ENCODE measurements at regions not wholly inside any gene's neighbourhood (a gene's known extent, or its start where the extent isn't known, plus 50 kb on each side); places are given as distances from the start of the nearest gene placed in this dataset.

DNA sequence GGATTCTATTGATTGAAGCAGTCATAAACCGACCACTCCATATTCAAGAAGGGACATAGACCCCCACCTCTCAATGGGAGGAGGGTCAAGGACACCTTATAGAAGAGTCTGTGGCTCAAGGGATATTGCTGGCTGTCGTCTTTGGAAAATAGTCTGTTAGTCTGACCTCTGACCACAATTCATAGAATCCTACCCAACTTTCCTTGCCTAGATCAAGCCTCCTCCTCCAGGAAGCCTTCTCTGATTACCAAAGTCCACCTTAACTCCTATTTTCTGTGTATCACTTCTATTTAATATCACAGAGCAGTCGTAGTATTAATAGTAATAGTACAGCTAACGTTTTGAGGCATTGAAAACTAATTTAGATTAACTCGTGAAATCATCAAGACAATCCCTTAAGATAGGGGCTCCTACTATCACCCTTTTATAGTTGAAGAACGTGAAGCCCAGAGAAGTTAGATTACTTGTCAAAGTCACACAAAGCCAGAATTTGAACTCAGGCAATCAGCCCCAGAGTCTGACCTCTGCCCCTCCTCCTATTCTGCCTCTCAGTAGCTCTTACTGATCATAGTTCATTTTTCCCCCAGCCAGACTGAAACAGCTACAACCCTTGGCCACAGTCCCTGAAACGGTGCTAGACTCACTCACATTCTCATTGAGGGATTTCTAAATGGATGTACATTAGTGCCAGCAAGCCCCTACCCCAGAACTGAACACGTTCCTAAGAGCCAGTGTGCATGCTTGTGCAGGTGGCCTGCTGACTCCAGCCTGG is 636.6 kb downstream of the MID1IP1 start:
- Histone ChIP-seq H3K27ac (ENCODE audit: low read length, poor library complexity, severe bottlenecking) (no peak overlapping the region), H3K27me3 (ENCODE audit: control insufficient read depth in 1 of 2, insufficient read depth in 1 of 2, low read length in 2 of 2) (peaks cover 0 to 68% of the 10 kb centered on the region in 2 experiments), H3K4me2 (ENCODE audit: low read length, poor library complexity, severe bottlenecking) (no peak overlapping the region), H4K91ac (ENCODE audit: low read length) (no peak overlapping the region), H3K9ac (ENCODE audit: low read length) (no peak overlapping the region), H2AFZ (ENCODE audit: low read depth, low read length) (no peak overlapping the region), H3K4ac (ENCODE audit: low read depth in 1 of 2, low read length in 2 of 2) (no peak overlapping the region), H3K4me1 (ENCODE audit: control insufficient read depth, insufficient read depth, low read depth, low read length) (no peaks in the 10 kb centered on the region), H3K14ac (ENCODE audit: low read length in 2 of 2) (no peak overlapping the region), H2BK12ac (ENCODE audit: low read length in 2 of 2) (no peak overlapping the region), H2AK5ac (ENCODE audit: low read length, severe bottlenecking) (no peak overlapping the region), H3K4me3 (ENCODE audit: insufficient read depth in 1 of 2, low read depth in 1 of 2, low read length in 2 of 2) (no peak overlapping the region), H3K23ac (ENCODE audit: low read length in 2 of 2) (no peak overlapping the region), H3K36me3 (ENCODE audit: control insufficient read depth in 1 of 2, insufficient read depth in 2 of 2, low read depth in 1 of 2, low read length in 2 of 2) (no peaks in the 10 kb centered on the region), H3K9me3 (ENCODE audit: control insufficient read depth, low read length) (peaks cover 10% of the 10 kb centered on the region), H3K79me1 (replicated peaks; ENCODE audit: low read length, poor library complexity, severe bottlenecking) (no peaks in the 10 kb centered on the region), H2BK15ac (ENCODE audit: low read depth, poor library complexity, severe bottlenecking) (no peak overlapping the region), H3K18ac (ENCODE audit: low read depth in 1 of 2, low read length in 2 of 2) (no peak overlapping the region), H4K8ac (ENCODE audit: low read length) (no peak overlapping the region), H2BK5ac (ENCODE audit: low read depth, low read length, poor library complexity, severe bottlenecking) (no peak overlapping the region), H2BK120ac (ENCODE audit: low read depth, low read length) (no peak overlapping the region)
- 84% methylated on average over 4 of the region's 8 CpGs for WGBS
- DNase-seq, result no peak

DNA sequence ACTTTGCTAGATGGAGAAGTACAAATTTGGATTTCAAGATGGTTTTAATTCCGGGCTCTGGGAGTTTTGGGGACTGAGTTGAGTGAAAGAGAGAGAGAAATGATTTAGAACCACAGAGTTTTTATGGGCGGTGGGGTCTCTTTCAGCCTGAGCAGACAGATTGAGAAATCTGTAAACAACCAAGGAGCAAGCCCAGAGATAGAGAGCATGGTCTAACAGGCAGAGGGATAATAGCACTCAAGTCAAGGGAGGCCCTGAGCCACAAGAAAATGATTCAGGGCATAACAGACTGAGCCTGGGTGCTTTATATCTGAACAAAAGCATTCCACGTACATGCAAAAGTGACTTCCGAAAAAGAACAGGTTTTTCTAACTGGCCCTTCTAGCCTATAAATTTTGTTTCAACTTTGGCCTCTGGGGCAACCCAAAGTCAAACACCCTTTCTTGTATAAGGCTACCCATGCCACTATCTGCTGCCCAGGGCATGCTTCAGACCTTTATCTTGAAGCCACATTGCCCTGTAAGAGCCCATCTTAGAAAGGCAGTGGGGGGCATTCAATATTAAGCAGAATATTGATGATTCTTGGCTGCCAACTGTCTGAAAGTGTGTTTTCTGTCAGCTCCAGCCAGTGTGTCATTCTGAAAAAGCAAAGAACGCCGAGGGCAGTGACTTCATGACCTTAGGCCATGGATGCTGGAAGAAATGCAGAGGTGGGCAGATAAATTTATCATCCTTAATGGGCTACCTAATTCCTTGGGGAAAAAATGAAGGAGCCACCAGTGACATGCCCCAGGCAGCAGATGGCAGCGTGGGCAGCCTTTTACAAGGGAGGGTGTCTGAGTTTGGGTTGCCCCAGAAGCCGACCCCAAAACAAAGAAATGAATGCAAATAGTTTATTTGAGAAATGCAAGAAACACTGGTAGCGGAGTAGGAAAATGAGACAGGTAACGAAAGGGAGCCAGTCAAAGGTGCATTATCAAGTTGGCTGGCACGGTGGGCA is 637.6 kb downstream of the MID1IP1 start:
- no peak overlapping the region for H2BK5ac ChIP-seq (ENCODE audit: low read depth, low read length, poor library complexity, severe bottlenecking)

DNA sequence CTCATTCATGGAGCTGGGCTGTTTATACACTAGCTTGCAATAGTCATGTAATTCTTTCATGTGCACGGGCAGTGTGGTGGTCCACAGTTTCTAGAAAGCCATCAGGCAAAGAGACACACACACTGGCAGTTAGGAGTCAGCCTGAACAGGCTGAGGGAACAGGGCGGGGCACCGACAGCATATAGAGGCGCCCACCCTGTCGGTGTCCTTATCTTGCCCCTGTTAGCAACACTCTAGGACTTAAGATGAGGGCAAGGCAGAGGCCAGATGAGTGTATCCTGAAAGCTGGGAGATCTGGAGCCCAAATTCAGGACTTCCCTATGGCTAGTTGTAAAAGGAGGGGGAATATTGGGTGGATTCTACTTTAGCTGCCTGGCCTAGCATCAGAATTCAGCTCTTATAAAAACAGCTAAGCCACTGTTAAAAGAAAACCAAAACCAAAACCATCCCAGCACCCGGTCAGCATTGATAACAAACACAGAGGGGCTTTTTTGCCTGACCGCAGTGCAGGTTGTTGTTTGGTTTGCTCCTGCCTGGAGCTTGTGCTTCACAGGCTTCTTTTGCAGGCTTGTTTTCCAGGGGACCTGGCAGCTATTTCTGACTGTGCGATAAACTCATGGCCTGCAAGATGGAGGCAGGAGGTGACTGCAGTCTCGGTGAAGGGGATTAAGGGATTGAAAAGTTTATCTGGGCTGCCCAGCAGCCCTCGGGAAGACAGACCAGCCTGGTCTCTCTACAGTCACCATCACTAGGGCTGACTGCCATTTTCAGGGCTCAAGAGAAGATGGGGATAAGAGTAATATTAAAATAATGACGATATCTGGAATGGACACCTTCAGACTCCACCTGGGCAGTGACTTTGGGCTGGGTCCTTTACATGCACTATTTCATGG is 638.9 kb downstream of the MID1IP1 start:
- no peak overlapping the region for H2AFZ ChIP-seq (ENCODE audit: low read depth, low read length)

More for the DNA sequence above, 637.6 kb downstream of the MID1IP1 start:
- H3K27me3 ChIP-seq (ENCODE audit: control insufficient read depth in 1 of 2, insufficient read depth in 1 of 2, low read length in 2 of 2), result peaks cover 0 to 66% of the 10 kb centered on the region in 2 experiments
- no peaks in the 10 kb centered on the region for H3K36me3 ChIP-seq (ENCODE audit: control insufficient read depth in 1 of 2, insufficient read depth in 2 of 2, low read depth in 1 of 2, low read length in 2 of 2)
- H4K91ac ChIP-seq (ENCODE audit: low read length), result no peak overlapping the region
- no peaks in the 10 kb centered on the region for H3K79me1 ChIP-seq (replicated peaks; ENCODE audit: low read length, poor library complexity, severe bottlenecking)
- no peak overlapping the region for H3K4me3 ChIP-seq (ENCODE audit: insufficient read depth in 1 of 2, low read depth in 1 of 2, low read length in 2 of 2)
- no peaks in the 10 kb centered on the region for H3K4me1 ChIP-seq (ENCODE audit: control insufficient read depth, insufficient read depth, low read depth, low read length)
- no peak overlapping the region for H2AFZ ChIP-seq (ENCODE audit: low read depth, low read length)
- H2BK120ac ChIP-seq (ENCODE audit: low read depth, low read length), result no peak overlapping the region
- H2BK15ac ChIP-seq (ENCODE audit: low read depth, poor library complexity, severe bottlenecking), result no peak overlapping the region
- H3K9me3 ChIP-seq (ENCODE audit: control insufficient read depth, low read length), result peaks cover 10% of the 10 kb centered on the region
- no peak for DNase-seq
- H2AK5ac ChIP-seq (ENCODE audit: low read length, severe bottlenecking), result no peak overlapping the region
- no peak overlapping the region for H3K23ac ChIP-seq (ENCODE audit: low read length in 2 of 2)
- H3K9ac ChIP-seq (ENCODE audit: low read length), result no peak overlapping the region
- H3K27ac ChIP-seq (ENCODE audit: low read length, poor library complexity, severe bottlenecking), result no peak overlapping the region
- 51% methylated on average over 11 of the region's 11 CpGs for WGBS
- no peak overlapping the region for H3K14ac ChIP-seq (ENCODE audit: low read length in 2 of 2)
- H3K4ac ChIP-seq (ENCODE audit: low read depth in 1 of 2, low read length in 2 of 2), result no peak overlapping the region
- no peak overlapping the region for H3K18ac ChIP-seq (ENCODE audit: low read depth in 1 of 2, low read length in 2 of 2)
- H4K8ac ChIP-seq (ENCODE audit: low read length), result no peak overlapping the region
- H2BK12ac ChIP-seq (ENCODE audit: low read length in 2 of 2), result no peak overlapping the region
- H3K4me2 ChIP-seq (ENCODE audit: low read length, poor library complexity, severe bottlenecking), result no peak overlapping the region

More for the DNA sequence above, 638.9 kb downstream of the MID1IP1 start:
- Histone ChIP-seq H3K18ac (ENCODE audit: low read depth in 1 of 2, low read length in 2 of 2) (peak overlapping the region in 1 of 2 experiments; percentile 24), H3K14ac (ENCODE audit: low read length in 2 of 2) (no peak overlapping the region), H3K23ac (ENCODE audit: low read length in 2 of 2) (no peak overlapping the region), H2AK5ac (ENCODE audit: low read length, severe bottlenecking) (no peak overlapping the region), H2BK12ac (ENCODE audit: low read length in 2 of 2) (no peak overlapping the region), H2BK5ac (ENCODE audit: low read depth, low read length, poor library complexity, severe bottlenecking) (no peak overlapping the region), H3K27ac (ENCODE audit: low read length, poor library complexity, severe bottlenecking) (no peak overlapping the region), H4K91ac (ENCODE audit: low read length) (no peak overlapping the region), H2BK120ac (ENCODE audit: low read depth, low read length) (no peak overlapping the region), H3K9ac (ENCODE audit: low read length) (no peak overlapping the region), H4K8ac (ENCODE audit: low read length) (no peak overlapping the region), H3K9me3 (ENCODE audit: control insufficient read depth, low read length) (peaks cover 10% of the 10 kb centered on the region), H3K4me3 (ENCODE audit: insufficient read depth in 1 of 2, low read depth in 1 of 2, low read length in 2 of 2) (no peak overlapping the region), H3K4me2 (ENCODE audit: low read length, poor library complexity, severe bottlenecking) (no peak overlapping the region), H3K4ac (ENCODE audit: low read depth in 1 of 2, low read length in 2 of 2) (no peak overlapping the region), H3K36me3 (ENCODE audit: control insufficient read depth in 1 of 2, insufficient read depth in 2 of 2, low read depth in 1 of 2, low read length in 2 of 2) (no peaks in the 10 kb centered on the region), H3K27me3 (ENCODE audit: control insufficient read depth in 1 of 2, insufficient read depth in 1 of 2, low read length in 2 of 2) (peaks cover 0 to 68% of the 10 kb centered on the region in 2 experiments), H2BK15ac (ENCODE audit: low read depth, poor library complexity, severe bottlenecking) (no peak overlapping the region), H3K79me1 (replicated peaks; ENCODE audit: low read length, poor library complexity, severe bottlenecking) (no peaks in the 10 kb centered on the region), H3K4me1 (ENCODE audit: control insufficient read depth, insufficient read depth, low read depth, low read length) (no peaks in the 10 kb centered on the region)
- no peak for DNase-seq
- WGBS, result 77% methylated on average over 10 of the region's 11 CpGs
